Cardiac muscle cell (in vitro differentiated cells and primary cell): ENCODE measurements at regions not wholly inside any gene's neighbourhood (a gene's known extent, or its start where the extent isn't known, plus 50 kb on each side); places are given as distances from the start of the nearest gene placed in this dataset.

Experiments used
- DNase-seq, 2 donors: peaks; one replicate each; pipeline versions ENCODE4 v3.0.0 to v3.0.0-alpha.2; 2010 to 2017; ENCODE audit warnings: low read depth in 1 of 2, low spot score in 1 of 2
- H3K27ac ChIP-seq: fragments of 200-600 bp; sonication (generic); 2 replicates; pipeline ENCODE4 v1.5.1; 2016
- H3K27me3 ChIP-seq: fragments of 200-600 bp; sonication (generic); 2 replicates; pipeline ENCODE4 v1.6.0; 2016; ENCODE audit warnings: control low read depth
- H3K36me3 ChIP-seq: fragments of 200-600 bp; sonication (generic); 2 replicates; pipeline ENCODE4 v1.5.1; 2016; ENCODE audit warnings: control low read depth
- H3K4me1 ChIP-seq: fragments of 200-600 bp; sonication (generic); 2 replicates; pipeline ENCODE4 v1.8.1; 2017; ENCODE audit warnings: low read depth, mild to moderate bottlenecking, mixed run types
- H3K4me3 ChIP-seq: fragments of 200-600 bp; sonication (generic); 2 replicates; pipeline ENCODE4 v1.5.1; 2016; ENCODE audit warnings: mild to moderate bottlenecking
- H3K9me3 ChIP-seq: fragments of 200-600 bp; sonication (generic); 2 replicates; pipeline ENCODE4 v1.5.1; 2017; ENCODE audit warnings: low read depth, mild to moderate bottlenecking, control low read depth
- CTCF ChIP-seq: IDR thresholded peaks from 2 replicates; pipeline ENCODE4 v1.5.1; 2012; ENCODE audit warnings: low read depth, mild to moderate bottlenecking, low read length

- DNase-seq: no peak
- no peak overlapping the region for H3K27ac ChIP-seq
- no peaks in the 10 kb centered on the region for H3K9me3 ChIP-seq
- H3K4me3 ChIP-seq: no peak overlapping the region
- no peak for TF ChIP-seq CTCF
- H3K27me3 ChIP-seq: no peaks in the 10 kb centered on the region
- H3K36me3 ChIP-seq: no peaks in the 10 kb centered on the region
- H3K4me1 ChIP-seq: no peaks in the 10 kb centered on the region
Observed at GRCh38 chr3:5292512-5292911, 105.0 kb downstream of the EDEM1 start.

GRCh38 chr3:5293207-5293606 lies 105.7 kb downstream of the EDEM1 start:
- Histone ChIP-seq H3K36me3 (no peaks in the 10 kb centered on the region), H3K27me3 (no peaks in the 10 kb centered on the region), H3K4me1 (peaks cover 6% of the 10 kb centered on the region), H3K9me3 (no peaks in the 10 kb centered on the region), H3K27ac (no peak overlapping the region), H3K4me3 (no peak overlapping the region)
- TF ChIP-seq CTCF: no peak
- DNase-seq: no peak

DNA sequence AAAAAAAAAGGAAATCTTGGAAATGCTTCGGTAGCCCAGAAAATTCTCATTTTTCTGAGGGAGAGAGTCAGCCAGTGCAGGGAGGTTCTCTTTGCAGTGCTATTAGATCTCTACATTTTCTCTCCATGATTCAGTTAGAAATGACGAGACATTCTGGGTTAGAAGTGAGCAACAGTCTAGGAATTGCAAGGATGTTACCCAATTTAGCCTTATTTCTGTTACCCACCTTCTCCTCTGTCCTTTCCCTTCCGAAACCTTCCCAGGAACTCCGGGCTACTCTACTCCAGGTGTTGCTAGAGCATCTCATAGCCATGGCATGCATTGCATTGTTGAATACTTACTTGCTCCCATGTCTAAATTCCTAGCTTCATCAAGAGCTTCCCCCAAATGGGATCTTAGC lies 106.8 kb downstream of the EDEM1 start:
- H3K4me1 ChIP-seq: peaks cover 16% of the 10 kb centered on the region
- H3K4me3 ChIP-seq: no peak overlapping the region
- no peak overlapping the region for H3K27ac ChIP-seq
- DNase-seq: no peak
- H3K9me3 ChIP-seq: no peaks in the 10 kb centered on the region
- no peaks in the 10 kb centered on the region for H3K36me3 ChIP-seq
- H3K27me3 ChIP-seq: no peaks in the 10 kb centered on the region
- TF ChIP-seq CTCF: no peak

GRCh38 chr3:5295191-5295690 lies 107.7 kb downstream of the EDEM1 start:
- no peak overlapping the region for H3K4me3 ChIP-seq
- TF ChIP-seq CTCF: no peak
- H3K4me1 ChIP-seq: peaks cover 16% of the 10 kb centered on the region
- no peaks in the 10 kb centered on the region for H3K27me3 ChIP-seq
- no peaks in the 10 kb centered on the region for H3K9me3 ChIP-seq
- H3K36me3 ChIP-seq: no peaks in the 10 kb centered on the region
- DNase-seq: no peak
- H3K27ac ChIP-seq: no peak overlapping the region

DNA sequence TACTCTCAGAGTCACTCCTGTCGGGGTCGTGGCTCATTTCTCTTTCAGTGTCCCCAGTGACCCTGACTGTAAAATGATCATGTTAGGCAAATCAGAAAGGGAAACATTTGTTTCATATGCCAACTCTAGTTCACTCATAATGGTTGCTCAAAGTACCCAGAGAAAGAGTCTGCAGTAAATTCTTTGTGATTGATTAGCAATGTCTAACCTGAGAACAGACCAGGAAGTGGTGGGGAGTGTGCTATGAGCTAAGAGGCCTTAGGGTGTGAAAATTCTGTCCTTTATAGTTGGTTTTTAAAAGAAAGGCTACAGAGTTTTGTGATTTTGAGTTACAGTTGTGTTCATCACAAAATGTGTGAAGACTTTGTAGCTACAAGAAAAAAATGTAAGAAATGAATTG lies 108.9 kb downstream of the EDEM1 start:
- no peak for DNase-seq
- no peaks in the 10 kb centered on the region for H3K9me3 ChIP-seq
- H3K36me3 ChIP-seq: no peaks in the 10 kb centered on the region
- H3K4me1 ChIP-seq: peaks cover 26% of the 10 kb centered on the region
- H3K4me3 ChIP-seq: no peak overlapping the region
- H3K27ac ChIP-seq: no peak overlapping the region
- no peaks in the 10 kb centered on the region for H3K27me3 ChIP-seq
- TF ChIP-seq CTCF: no peak

DNA sequence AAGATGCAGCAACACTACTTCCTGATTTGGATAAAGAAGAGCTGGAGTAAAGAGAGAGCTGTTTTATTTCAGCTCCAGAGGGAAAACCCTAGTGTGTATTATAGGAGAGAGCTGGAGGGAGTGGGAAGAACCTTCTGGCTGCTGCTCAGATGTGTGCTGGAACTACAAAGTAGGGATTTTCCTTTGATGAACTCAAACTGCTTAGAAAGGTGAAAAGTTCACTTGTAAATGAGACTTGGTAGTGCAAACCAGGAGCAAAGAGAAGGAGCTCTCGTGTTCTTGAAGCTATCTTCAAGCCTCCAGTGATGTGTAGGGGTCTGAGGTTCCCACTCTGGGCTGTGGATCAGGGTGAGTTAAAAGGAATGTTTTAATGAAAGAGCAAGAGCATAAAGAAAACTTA lies 110.4 kb downstream of the EDEM1 start:
- no peak for TF ChIP-seq CTCF
- Histone ChIP-seq H3K27me3 (no peaks in the 10 kb centered on the region), H3K36me3 (no peaks in the 10 kb centered on the region), H3K9me3 (no peaks in the 10 kb centered on the region), H3K27ac (no peak overlapping the region), H3K4me1 (peaks cover 36% of the 10 kb centered on the region), H3K4me3 (no peak overlapping the region)
- DNase-seq: no peak
